Left ventricle myocardium inferior (tissue), 1 donor: ENCODE measurements at regions not wholly inside any gene's neighbourhood (a gene's known extent, or its start where the extent isn't known, plus 50 kb on each side); places are given as distances from the start of the nearest gene placed in this dataset.

ENCODE experiments used
- DNase-seq: peaks from one replicate; pipeline ENCODE4 v3.0.0-alpha.2; 2020
- H3K27ac ChIP-seq: fragments of 200-600 bp; replicated peaks from 2 replicates; pipeline ENCODE4 v1.8.0; 2021
- H3K27me3 ChIP-seq: fragments of 200-600 bp; 2 replicates; pipeline ENCODE4 v1.8.0; 2021; ENCODE audit warnings: low read depth
- H3K36me3 ChIP-seq: fragments of 200-600 bp; 2 replicates; pipeline ENCODE4 v1.8.0; 2021
- H3K4me1 ChIP-seq: fragments of 200-600 bp; 2 replicates; pipeline ENCODE4 v1.8.0; 2021
- H3K4me3 ChIP-seq: fragments of 200-600 bp; 2 replicates; pipeline ENCODE4 v1.8.0; 2021; ENCODE audit warnings: mild to moderate bottlenecking, moderate library complexity
- H3K9me3 ChIP-seq: fragments of 200-600 bp; replicated peaks from 2 replicates; pipeline ENCODE4 v1.8.0; 2021
- CTCF ChIP-seq: fragments of 200-600 bp; IDR thresholded peaks from 2 replicates; pipeline ENCODE4 v1.8.0; 2021; ENCODE audit warnings: antibody characterized with exemption, mild to moderate bottlenecking, borderline replicate concordance
- intact Hi-C: fragments of 100-400 bp; cut with micrococcal nuclease; formaldehyde crosslinking; loops from one replicate; pipeline ENCODE4 v1.11.0; 2022
- donor health status: DM: no; HTN: yes; CAD: no; lungs with severe emphysema.

GRCh38 chr17:73824321-73824720 is 180.1 kb upstream of the SDK2 start:
- H3K9me3 ChIP-seq, result no peaks in the 10 kb centered on the region
- intact Hi-C loops, result no loop called here

GRCh38 chr17:73826181-73826871 is 182.1 kb upstream of the SDK2 start:
- peaks cover 43% of the 10 kb centered on the region for H3K27me3 ChIP-seq
- no peak for TF ChIP-seq CTCF
- no peak overlapping the region for H3K27ac ChIP-seq
- no peaks in the 10 kb centered on the region for H3K9me3 ChIP-seq
- DNase-seq, result no peak
- no peak overlapping the region for H3K4me3 ChIP-seq
- H3K4me1 ChIP-seq, result peaks cover 10% of the 10 kb centered on the region
- H3K36me3 ChIP-seq, result no peaks in the 10 kb centered on the region
- intact Hi-C loops, result no loop called here

More at GRCh38 chr17:73824321-73824720, 180.1 kb upstream of the SDK2 start:
- Histone ChIP-seq H3K27ac (no peak overlapping the region), H3K4me3 (no peak overlapping the region), H3K4me1 (peaks cover 10% of the 10 kb centered on the region), H3K36me3 (no peaks in the 10 kb centered on the region), H3K27me3 (peaks cover 47% of the 10 kb centered on the region)
- TF ChIP-seq CTCF, result no peak
- no peak for DNase-seq

- intact Hi-C loops, result no loop called here
- no peak for DNase-seq
- H3K27ac ChIP-seq, result no peak overlapping the region
- no peaks in the 10 kb centered on the region for H3K36me3 ChIP-seq
- no peak for TF ChIP-seq CTCF
- no peak overlapping the region for H3K4me3 ChIP-seq
- no peaks in the 10 kb centered on the region for H3K9me3 ChIP-seq
- peaks cover 38% of the 10 kb centered on the region for H3K27me3 ChIP-seq
- H3K4me1 ChIP-seq, result peaks cover 10% of the 10 kb centered on the region
Measured at GRCh38 chr17:73826872-73827228, 182.6 kb upstream of the SDK2 start.

- no peaks in the 10 kb centered on the region for H3K36me3 ChIP-seq
- TF ChIP-seq CTCF, result no peak
- no peak for DNase-seq
- H3K4me1 ChIP-seq, result peaks cover 10% of the 10 kb centered on the region
- no peaks in the 10 kb centered on the region for H3K9me3 ChIP-seq
- intact Hi-C loops, result no loop called here
- no peak overlapping the region for H3K4me3 ChIP-seq
- H3K27ac ChIP-seq, result peak overlapping the region; percentile 74
- H3K27me3 ChIP-seq, result peaks cover 41% of the 10 kb centered on the region
Measured at GRCh38 chr17:73827627-73828291, 183.5 kb upstream of the SDK2 start.

- Histone ChIP-seq H3K27me3 (peaks cover 43% of the 10 kb centered on the region), H3K4me3 (no peak overlapping the region), H3K27ac (no peak overlapping the region), H3K9me3 (no peaks in the 10 kb centered on the region), H3K36me3 (no peaks in the 10 kb centered on the region), H3K4me1 (peaks cover 10% of the 10 kb centered on the region)
- intact Hi-C loops, result no loop called here
- DNase-seq, result no peak
- no peak for TF ChIP-seq CTCF
Measured at GRCh38 chr17:73829676-73830280, 185.5 kb upstream of the SDK2 start.
